ENCODE measurements at regions not wholly inside any gene's neighbourhood (a gene's known extent, or its start where the extent isn't known, plus 50 kb on each side); places are given as distances from the start of the nearest gene placed in this dataset.
"Not testable (repeated sequence)": the region's sequence is repeated elsewhere in the genome, so short reads cannot be mapped to it uniquely, and the experiment has no call there.

DNA sequence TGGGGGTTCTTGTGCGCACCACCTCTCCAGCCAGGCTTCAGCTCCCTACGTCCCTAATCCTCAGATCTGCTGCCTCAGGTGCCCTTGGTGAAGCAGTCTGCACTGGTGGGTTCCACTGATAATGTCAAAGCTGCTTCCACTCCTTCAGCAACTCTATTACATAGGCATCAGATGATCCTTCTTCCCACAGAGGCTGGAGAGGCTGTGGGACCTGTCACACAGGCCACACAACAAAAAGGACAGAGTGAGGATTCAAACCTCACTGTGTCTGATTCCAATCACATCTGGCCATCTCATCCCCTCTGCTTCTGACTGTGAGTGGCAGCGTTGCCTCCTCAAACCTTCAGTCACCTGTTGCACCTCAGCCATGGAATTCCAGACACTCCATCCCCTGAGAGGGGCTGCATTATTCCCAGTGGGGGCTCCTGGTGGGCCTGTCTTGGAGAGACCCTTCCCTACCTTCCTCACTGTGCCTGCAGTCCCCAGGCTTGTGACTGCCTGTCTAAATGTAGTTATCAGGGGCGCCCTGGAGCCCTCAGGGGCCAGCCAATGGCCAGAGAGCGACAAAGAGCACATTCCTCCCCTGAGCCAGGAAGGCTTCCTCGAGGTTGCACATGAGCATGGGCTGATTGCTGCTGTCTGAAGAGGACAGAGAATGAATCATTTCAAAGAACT, 211.4 kb upstream of the ECI2 start:
- DNase-seq: no peak

DNA sequence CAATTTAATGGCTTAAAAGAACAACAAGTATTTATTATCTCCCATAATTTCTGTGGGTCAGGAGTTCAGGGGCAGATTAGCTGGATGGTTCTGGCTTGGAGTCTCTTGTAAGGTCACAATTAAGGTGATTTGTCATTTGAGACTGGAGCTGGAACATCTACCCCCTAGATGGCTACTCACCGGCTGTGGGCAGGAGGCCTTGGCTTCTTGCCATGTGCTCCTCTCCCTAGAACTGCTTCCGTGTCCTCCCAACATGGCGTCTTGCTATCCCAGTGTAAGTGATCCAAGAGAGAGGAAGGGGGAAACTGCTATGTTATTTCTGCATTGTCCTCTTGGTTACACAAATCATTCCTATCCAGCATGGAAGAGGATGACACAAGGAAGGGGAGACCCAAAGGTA, 210.2 kb upstream of the ECI2 start:
- DNase-seq: no peak

DNA sequence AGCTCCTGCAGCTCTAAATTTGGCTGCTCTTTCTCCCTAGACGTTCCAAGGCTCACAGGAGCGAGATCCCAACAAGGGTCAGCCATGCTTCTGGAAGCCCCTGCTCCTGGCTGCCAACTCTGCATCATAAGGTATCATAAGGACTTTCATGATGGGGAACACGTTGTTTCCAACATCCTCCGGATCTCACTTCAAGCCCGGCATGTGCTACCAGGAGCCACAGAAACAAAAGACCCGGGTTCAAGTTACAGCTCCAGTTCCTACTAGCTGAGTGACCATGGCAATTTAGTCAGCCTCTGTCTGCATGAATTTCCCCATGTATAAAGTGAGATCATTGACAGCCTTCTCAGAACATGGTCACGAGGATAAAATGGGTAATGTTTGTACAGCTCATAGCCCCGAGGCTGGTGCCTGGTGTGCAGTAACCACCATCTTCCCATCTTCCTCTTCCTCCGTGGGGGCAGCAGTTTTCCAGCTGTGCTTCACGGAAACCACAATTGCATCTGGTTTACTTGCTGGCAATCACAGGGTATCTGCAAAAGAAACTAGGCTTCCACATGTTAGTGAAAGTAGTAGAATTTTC, 209.0 kb upstream of the ECI2 start:
- DNase-seq: no peak

DNA sequence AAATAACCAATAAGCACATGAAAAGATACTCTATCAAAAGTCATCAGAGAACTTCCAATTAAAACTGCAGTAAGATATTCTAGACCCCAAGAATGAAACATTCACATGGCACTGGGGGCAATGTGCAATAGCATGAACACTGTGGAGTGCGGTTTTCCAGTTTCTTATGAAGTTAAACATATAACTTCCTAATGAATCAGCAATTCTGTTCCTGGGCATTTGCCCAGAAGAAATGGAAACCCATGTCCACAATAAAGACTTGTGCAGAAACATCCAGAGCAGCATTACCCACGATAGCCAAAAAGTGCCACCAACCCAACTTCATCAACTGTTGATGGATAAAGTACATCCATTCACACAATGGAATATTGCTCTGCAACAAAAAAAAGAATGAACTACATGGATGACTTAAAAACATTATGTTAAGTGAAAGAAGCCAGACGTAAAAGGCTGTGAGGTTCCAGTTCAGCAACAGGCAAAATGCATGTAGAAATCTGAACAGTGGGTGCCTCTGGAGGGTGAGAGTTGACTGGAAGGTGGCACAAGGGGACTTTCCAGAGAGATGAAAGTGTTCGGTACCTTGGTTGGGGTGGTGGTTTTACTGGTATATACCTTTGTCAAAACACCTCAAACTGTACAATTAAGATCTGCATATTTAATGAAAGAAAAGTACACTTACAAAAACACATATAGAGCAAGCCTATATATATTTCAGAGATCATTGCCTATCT, 207.2 kb upstream of the ECI2 start:
- DNase-seq: no peak

DNA sequence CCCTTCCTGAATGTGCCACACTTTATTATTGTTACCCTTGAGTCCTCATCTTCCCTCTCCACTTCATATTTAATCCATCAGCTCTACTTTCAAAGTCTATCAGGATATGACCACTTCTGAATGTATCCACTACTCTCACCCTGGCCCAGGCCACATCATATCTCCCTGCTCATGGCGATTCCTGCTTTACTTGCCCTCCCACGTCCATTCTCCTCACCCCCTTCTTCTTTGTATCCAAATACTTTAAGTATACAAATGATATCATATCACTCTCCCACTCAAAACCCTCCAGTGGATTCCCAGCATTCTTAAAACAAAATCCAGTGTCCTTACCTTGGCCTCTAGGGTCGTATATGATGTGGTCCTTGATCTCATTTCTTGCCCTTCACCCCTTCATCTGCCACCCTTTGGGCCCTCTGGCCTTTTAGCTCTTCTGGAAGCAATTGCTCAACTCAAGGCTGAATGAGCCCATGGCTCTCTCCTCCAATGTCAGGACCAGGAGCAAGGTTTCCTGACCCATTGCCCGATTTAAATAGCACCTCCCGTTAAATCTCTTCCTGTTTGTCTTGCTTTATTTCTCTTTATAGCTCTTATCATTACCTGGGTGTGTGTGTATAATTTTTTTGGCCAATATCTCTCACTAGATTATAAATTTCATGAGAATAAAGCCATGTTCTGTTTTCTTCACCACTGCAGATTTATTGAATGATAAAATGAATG, 205.9 kb upstream of the ECI2 start:
- DNase-seq: no peak

DNA sequence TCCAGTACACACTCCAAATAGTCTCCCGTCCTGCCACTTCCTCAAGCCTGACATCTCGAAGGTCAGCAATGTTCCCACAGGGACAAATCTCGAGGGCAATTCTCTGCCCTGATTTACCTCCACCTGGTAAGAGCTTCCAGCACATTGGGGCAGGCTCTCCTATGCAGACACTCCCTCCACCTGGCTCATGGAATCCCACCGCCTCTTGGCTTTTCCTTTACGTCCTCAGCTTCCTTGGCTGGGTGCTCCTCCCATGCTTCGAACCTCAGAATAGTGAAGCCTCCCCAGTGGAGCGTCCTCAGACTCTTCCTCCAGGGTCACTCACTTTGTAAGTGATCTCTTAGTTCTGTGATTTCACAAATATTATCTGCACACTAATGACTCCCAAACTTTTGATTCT, 205.2 kb upstream of the ECI2 start:
- DNase-seq: no peak

DNA sequence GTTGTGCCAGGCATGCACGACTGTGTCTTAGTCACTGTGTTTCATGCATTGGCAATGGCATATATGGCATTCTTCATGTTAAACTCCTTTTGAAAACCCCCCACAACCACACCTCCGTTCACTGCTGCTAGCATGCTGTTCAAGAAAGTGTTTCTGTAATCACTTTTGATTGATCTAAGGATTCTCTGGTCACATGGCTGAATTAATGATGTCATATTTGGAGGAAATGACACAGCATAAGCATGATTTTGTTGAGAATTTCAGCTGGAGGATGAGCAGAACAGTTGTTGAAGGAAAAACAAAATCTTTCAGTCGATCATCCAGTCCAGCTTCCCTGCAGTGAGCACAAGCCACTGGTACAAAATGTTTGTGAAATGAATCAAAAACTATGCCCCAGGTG, 203.5 kb upstream of the ECI2 start:
- DNase-seq: no peak

DNA sequence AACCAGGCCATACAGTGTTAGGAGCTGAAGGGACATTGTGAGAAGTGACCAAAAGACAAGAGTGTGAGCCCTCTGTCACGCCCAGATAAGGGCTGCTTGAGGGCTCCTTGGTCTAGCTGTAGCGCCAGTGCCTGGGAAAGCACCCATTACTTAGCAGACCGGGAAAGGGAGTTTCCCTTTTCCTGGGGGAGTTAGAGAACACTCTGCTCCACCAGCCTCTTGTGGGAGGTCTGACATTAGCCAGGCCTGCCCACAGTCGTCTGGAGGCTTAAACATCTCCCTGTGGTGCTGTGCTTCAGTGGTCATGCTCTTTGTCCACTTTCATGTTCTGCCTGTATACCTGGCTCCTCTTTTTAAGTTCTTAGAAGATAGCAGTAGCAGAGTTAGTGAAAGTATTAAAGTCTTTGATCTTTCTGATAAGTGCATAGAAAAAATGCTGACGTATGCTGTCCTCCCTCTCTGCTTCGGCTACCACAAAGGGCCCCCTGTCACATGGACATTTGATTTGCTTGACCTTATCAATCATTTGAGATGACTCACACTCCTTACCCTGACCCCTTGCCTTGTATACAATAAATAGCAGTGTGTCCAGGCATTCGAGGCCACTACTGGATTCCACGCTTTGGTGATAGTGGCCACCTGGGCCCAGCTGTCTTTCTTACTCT, 201.5 kb upstream of the ECI2 start:
- no peak for DNase-seq

DNA sequence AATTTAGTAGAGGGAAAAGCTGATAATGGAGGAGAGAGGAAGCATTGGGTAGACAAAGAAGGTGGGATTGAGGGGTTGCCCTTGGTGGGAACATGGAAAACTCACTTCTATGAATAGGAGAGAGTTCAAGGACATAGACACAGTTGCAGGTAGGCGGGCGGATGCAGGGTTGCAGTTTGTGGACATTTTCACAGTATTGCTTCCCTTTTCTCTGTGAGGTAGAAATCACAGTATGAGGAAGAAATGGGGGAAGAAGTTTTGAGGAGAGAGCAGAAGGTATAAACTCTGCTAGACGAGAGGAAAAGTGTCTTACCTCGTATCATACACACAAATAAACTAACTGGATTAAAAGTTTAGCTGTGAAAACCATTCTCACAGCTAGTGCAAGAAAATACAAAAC, 200.7 kb upstream of the ECI2 start:
- no peak for DNase-seq

DNA sequence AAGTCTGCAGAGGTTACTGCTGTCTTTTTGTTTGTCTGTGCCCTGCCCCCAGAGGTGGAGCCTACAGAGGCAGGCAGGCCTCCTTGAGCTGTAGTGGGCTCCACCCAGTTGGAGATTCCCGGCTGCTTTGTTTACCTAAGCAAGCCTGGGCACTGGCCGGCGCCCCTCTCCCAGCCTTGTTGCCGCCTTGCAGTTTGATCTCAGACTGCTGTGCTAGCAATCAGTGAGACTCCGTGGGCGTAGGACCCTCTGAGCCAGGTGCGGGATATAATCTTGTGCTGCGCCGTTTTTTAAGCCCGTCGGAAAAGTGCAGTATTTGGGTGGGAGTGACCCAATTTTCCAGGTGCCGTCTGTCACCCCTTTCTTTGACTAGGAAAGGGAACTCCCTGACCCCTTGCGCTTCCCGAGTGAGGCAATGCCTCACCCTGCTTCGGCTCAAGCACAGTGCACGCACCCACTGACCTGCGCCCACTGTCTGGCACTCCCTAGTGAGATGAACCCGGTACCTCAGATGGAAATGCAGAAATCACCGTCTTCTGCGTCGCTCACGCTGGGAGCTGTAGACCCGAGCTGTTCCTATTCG, 198.9 kb upstream of the ECI2 start:
- not testable (repeated sequence) for DNase-seq

DNA sequence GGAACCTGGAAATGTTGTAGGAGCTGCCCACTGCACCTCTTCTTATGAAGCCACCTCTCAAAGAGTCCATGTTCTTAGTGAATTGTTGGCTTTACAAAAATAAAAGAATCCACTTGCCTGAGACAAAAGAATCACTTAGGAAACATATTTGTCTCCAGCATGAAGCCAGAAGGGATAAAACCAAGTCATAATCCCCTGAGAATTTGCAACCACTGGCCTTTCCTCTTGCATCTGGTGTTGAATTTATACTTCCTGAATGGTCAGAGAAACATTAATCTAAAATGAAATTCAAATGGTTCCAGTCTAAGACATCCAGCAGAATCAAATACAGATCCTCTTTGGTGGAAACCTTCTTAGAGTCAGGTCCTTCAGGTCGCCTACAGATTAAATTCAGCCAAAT, 192.5 kb upstream of the ECI2 start:
- DNase-seq: no peak

DNA sequence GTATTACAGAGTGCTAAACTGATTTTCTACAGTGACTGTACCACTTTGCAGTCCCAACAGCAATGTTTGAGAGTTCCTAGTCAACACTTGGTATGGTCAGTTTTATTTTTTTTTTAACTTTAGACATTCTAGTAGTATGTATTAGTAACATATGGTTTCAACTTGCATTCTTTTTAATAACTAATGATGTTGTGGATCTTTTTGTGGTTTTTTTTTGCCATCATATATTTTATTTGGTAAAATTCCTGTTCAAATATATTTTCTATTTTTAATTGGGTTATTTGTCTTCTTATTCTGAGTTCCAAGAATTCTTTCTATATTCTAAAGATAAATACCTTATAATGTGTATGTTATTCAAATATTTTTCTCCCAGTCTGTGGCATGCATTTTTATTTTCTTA, 189.4 kb upstream of the ECI2 start:
- no peak for DNase-seq

DNA sequence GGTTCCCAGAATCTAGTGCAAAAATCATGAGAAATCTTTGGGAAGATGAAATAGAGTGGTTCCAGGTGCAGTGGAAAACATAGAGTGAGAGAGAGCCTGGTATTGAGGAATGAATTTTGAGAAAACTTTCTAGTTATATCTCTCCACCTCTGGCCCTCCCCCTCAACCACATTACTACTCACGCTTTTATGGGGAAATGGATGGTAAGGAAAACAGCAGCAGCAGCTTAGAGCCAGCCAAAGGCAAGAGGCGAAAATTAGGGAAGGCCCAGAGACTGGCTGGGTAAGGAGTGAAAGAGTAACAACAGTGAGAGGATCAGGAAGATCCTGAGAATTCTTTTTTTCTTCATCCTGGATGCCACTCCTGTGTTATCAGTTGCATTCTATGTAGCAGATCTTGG, 187.9 kb upstream of the ECI2 start:
- no peak for DNase-seq

DNA sequence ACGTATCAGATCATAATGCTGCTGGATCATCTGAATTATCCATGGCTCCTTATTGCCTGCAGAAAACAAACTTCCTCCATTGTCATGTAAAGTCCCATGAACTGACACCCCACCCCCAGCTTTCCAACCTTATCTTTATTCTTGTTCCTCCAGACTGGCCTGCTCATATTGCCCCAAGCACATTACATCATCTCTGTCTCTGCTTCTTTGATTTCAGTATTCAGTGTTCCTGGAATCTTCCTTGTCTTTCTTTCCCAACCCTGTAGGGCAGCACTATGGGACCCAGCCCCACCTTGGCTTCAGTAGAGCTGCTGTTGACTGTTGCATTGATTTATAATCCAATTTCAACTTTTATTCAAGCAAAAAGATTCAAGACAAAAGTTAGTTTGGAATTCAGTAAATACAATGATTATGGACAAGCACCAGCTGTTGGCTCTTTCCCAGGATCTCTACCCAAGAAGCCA, 187.5 kb upstream of the ECI2 start:
- DNase-seq: no peak

DNA sequence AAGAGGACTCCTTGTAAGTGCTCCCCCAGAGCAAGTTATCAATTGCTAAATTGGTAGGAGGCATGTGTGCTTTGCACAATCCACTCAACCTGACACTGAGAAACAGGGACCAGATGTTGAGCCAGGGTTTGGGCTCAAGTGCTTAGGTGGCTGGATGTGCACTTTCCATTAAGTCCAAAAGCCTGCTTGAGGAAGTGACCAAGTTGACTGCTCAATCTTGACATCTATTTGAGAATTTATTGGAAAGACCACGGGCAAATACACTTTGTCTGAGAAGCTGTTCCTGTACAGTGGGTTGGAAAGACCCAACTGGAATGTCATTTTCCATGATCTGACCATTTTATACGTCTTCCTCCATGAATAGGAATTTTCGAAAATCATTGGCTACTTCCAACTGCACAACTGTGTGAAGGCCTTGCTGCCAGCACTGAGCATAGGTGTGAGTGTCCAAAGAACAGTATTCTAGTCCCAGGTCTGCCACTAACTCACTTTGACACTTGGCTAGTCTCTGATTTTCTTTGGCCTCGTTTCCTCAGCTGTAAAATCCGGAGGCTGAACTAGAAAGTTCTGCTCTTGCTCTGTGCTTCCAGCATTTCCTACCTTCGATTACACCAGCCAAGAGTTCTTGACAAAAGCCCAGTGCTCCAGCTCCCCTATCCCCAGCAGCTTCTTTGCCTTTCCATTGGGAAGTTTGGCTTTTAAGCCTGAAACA, 186.9 kb upstream of the ECI2 start:
- no peak for DNase-seq

DNA sequence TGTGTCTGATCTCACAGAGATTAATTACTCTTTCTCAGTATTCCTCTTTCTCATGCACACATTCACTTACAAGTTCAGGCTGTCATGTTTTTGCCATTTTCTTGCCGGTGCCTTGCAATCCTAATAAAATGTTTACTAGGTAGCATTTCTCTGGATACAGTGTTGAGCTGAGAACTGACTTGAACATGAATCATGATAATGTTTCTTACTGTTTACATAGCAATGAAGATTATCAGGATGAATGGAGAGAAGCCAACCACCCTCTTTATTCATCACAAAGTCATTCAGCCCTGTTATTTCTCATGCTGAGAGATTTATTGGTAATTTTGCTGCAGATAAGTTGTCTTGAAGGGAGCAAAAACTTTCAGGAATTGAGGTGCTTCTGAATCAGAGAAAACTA, 185.5 kb upstream of the ECI2 start:
- no peak for DNase-seq

DNA sequence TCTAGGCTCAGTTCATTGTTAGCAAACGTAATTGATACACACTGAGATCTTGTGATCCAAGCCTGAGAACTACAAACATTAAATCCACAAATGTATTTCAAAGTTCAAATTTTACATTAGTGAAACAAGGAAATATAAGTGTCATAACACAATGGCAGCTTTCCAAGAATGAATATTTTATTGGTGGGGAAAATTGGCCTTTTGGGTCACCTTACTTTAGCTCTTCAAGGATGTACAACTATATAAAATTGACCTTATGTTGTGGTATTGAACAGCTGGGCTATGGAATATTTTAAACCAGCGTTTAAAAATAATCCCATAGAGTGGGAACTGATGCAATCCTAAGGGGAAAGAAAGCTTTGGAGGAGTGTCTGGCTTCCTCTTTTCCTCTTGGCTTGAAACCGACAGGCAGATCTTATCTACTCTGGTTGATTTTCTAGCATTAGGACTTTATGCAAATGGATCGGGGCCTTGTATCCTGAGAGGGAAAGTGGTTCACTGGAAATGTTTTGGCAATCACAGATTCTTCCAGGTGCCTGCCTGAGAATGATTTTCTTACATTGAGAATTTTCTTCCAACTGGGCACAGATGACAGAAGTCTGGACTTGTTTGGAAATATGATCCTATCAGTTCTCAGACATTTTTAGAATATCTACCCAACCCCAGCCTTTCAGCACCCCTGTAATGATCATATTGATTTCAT, 184.8 kb upstream of the ECI2 start:
- no peak for DNase-seq

DNA sequence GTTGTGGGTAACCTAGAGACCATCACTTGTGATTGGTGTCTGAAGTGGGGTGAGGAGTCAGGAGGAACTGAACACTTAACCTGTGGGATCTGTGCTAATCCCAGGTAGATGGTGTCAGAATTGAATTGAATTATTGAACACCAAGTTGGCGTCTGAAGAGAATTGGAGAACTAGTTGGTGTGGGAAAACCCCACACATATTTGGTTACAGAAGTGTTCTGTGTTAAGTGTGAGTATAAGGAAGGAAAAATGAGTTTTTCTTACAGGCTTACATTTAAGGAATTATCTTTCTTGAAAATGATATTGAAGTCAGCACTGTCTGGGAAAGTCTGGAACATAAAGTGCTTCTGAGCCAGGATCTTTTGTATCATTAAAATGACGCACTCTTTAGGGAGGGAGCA, 182.9 kb upstream of the ECI2 start:
- no peak for DNase-seq

DNA sequence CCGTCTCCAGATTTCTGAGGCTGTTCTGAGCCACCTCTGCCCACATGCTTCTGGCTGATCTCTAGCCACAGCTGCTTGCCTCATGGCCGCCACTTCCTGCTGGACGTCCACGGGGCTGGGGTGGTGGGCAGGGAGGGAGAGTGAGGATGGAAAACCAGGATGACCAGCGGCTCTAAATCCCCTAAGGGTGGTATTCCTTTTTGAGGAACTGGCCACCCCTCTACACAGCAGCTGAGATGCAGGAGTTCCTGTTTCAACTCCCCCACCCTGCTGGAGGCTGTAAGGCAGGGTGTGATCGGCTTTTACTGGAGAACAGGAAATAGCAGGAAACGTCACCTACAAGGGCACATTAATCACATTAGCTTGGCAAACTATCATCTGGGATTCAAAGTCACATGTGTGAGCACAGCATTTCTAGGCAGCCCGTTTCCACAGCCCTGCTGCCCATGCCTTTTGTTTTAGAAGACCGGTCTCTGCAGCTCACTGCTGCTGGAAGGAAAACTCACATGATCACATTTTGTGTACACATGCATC, 181.6 kb upstream of the ECI2 start:
- DNase-seq: no peak

DNA sequence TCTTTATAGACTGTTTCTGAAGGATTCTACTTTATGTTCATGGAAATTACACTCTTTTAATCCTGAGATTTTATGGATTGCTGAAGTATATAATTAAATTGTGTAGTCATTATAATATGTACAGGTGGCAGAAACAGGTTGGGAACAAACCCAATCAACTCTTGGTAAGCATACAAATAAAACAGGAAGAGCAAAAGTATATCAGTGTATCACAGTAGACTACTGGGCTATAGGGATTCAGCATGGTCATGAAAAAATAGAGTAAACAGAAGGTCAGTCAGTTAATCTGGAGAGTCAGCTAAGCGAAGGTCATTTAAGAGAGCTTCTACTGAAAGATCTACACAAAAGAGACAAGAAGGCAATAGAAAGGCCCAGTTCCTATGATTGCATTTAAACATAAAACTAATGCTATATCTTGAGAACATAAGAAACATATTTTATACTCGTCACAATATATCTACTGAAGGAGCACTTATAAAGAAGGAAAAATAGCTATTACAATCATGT, 178.9 kb upstream of the ECI2 start:
- no peak for DNase-seq
